DND-41 (cell line): ENCODE measurements at regions not wholly inside any gene's neighbourhood (a gene's known extent, or its start where the extent isn't known, plus 50 kb on each side); places are given as distances from the start of the nearest gene placed in this dataset.

ENCODE experiments used
- ATAC-seq: fragments of 200-7000 bp; cut with Tn5 transposase; 3 replicates; pipeline ENCODE4 v1.9.1; 2021; ENCODE audit warnings: low read depth; ENCODE audit not compliant: insufficient read depth
- DNase-seq: peaks from one replicate; pipeline ENCODE4 v3.0.0-alpha.2; 2020
- H2AFZ ChIP-seq: 2 replicates; pipeline ENCODE4 v1.6.0; 2012; ENCODE audit warnings: low read depth, low read length
- H3K27ac ChIP-seq: 2 replicates; pipeline ENCODE4 v1.5.1; 2012; ENCODE audit warnings: low read length, inconsistent platforms
- H3K27me3 ChIP-seq: fragments of 200-600 bp; sonication (generic); 2 replicates; pipeline ENCODE4 v1.6.0; 2012; ENCODE audit warnings: low read length, mild to moderate bottlenecking, inconsistent platforms; ENCODE audit not compliant: insufficient read depth, poor library complexity
- H3K36me3 ChIP-seq: 2 replicates; pipeline ENCODE4 v1.5.1; 2012; ENCODE audit warnings: low read length, inconsistent platforms; ENCODE audit not compliant: insufficient read depth
- H3K4me1 ChIP-seq: 2 replicates; pipeline ENCODE4 v1.5.1; 2012; ENCODE audit warnings: mild to moderate bottlenecking, low read length; ENCODE audit not compliant: insufficient read depth
- H3K4me2 ChIP-seq: 2 replicates; pipeline ENCODE4 v1.6.0; 2012; ENCODE audit warnings: mild to moderate bottlenecking, moderate library complexity, low read length, inconsistent platforms; ENCODE audit not compliant: insufficient read depth
- H3K4me3 ChIP-seq, 2 experiments: fragments of 200-600 bp in 1 of 2; shearing (Covaris generic) in 1 of 2; 2 replicates each; pipeline ENCODE4 v1.5.1; 2012 to 2016; ENCODE audit warnings: inconsistent platforms in 2 of 2, low read length in 2 of 2, mild to moderate bottlenecking in 2 of 2, low read depth in 1 of 2, moderate library complexity in 1 of 2
- H3K79me2 ChIP-seq: 2 replicates; pipeline ENCODE4 v1.6.0; 2012; ENCODE audit warnings: low read length, inconsistent platforms; ENCODE audit not compliant: insufficient read depth
- H3K9ac ChIP-seq: 2 replicates; pipeline ENCODE4 v1.6.0; 2012; ENCODE audit warnings: low read depth, mild to moderate bottlenecking, inconsistent platforms, low read length, moderate library complexity
- H3K9me3 ChIP-seq: 2 replicates; pipeline ENCODE4 v1.5.1; 2012; ENCODE audit warnings: low read length, moderate library complexity, mild to moderate bottlenecking, inconsistent platforms; ENCODE audit not compliant: insufficient read depth, severe bottlenecking
- H4K20me1 ChIP-seq: 2 replicates; pipeline ENCODE4 v1.6.0; 2012; ENCODE audit warnings: low read length; ENCODE audit not compliant: insufficient read depth
- EZH2 ChIP-seq: IDR thresholded peaks from 3 replicates; pipeline ENCODE4 v1.6.1; 2012; ENCODE audit warnings: borderline replicate concordance, low read depth, mild to moderate bottlenecking, moderate library complexity, low read length, inconsistent platforms; ENCODE audit not compliant: severe bottlenecking
- TF ChIP-seq, protein P1 (sequence below): IDR thresholded peaks from 2 replicates; pipeline ENCODE4 v1.5.1; 2012; ENCODE audit warnings: borderline replicate concordance, low read length, moderate library complexity, mild to moderate bottlenecking; ENCODE audit not compliant: poor library complexity, severe bottlenecking; ENCODE audit errors: extremely low read depth

DNA sequence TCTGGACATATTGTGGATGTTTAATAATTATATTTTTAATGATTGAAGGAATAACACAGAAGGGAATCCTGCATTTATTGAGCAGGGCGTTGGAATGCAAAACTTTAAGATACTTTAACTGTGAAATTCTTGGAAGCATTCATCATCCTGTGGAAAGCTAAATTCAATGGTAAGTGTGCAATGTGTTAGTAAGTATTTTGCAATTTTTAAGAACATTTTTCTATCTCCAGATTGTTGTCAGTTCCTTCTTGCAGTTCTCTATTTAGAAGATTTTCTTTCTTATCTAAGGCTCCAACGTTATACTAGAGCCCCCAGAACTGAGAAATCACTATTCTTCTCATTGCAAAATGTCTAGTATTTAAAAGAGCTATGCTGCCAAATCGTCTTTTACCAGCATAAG, 132.2 kb upstream of the TSC22D2 start:
- Histone ChIP-seq H3K27me3 (peaks cover 5% of the 10 kb centered on the region), H4K20me1 (no peaks in the 10 kb centered on the region), H2AFZ (no peak overlapping the region), H3K4me3 (no peak overlapping the region), H3K9ac (no peak overlapping the region), H3K27ac (no peak overlapping the region), H3K79me2 (no peaks in the 10 kb centered on the region), H3K36me3 (no peaks in the 10 kb centered on the region), H3K9me3 (no peaks in the 10 kb centered on the region), H3K4me1 (no peaks in the 10 kb centered on the region), H3K4me2 (no peak overlapping the region)
- ATAC-seq (no peak), DNase-seq (no peak)
- TF ChIP-seq, protein P1, sequence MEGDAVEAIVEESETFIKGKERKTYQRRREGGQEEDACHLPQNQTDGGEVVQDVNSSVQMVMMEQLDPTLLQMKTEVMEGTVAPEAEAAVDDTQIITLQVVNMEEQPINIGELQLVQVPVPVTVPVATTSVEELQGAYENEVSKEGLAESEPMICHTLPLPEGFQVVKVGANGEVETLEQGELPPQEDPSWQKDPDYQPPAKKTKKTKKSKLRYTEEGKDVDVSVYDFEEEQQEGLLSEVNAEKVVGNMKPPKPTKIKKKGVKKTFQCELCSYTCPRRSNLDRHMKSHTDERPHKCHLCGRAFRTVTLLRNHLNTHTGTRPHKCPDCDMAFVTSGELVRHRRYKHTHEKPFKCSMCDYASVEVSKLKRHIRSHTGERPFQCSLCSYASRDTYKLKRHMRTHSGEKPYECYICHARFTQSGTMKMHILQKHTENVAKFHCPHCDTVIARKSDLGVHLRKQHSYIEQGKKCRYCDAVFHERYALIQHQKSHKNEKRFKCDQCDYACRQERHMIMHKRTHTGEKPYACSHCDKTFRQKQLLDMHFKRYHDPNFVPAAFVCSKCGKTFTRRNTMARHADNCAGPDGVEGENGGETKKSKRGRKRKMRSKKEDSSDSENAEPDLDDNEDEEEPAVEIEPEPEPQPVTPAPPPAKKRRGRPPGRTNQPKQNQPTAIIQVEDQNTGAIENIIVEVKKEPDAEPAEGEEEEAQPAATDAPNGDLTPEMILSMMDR, result no peak
- no peak for TF ChIP-seq EZH2

DNA sequence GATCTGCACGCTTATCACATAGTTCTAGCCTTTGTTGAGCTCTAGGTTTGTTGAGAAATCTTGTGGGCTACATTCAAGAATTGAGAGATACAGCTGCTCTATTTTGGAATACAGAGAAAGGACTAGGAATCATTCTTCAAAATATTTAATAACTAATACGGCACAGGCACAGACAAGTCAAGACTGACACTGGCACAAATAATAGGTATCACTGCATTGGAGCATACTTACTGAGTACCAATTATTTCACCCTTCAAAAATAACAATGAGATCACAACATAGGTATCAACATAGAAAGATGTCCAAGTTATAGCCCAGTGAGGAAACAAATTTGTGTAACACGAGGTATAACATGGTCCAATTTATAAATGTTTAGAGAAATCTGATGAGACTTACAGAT, 133.7 kb upstream of the TSC22D2 start:
- Histone ChIP-seq H3K36me3 (no peaks in the 10 kb centered on the region), H3K4me1 (no peaks in the 10 kb centered on the region), H3K27me3 (peaks cover 5% of the 10 kb centered on the region), H3K27ac (no peak overlapping the region), H4K20me1 (no peaks in the 10 kb centered on the region), H2AFZ (no peak overlapping the region), H3K9ac (no peak overlapping the region), H3K9me3 (no peaks in the 10 kb centered on the region), H3K79me2 (no peaks in the 10 kb centered on the region), H3K4me2 (no peak overlapping the region), H3K4me3 (no peak overlapping the region)
- TF ChIP-seq, protein P1, result no peak
- no peak for TF ChIP-seq EZH2
- no peak for ATAC-seq
- no peak for DNase-seq

DNA sequence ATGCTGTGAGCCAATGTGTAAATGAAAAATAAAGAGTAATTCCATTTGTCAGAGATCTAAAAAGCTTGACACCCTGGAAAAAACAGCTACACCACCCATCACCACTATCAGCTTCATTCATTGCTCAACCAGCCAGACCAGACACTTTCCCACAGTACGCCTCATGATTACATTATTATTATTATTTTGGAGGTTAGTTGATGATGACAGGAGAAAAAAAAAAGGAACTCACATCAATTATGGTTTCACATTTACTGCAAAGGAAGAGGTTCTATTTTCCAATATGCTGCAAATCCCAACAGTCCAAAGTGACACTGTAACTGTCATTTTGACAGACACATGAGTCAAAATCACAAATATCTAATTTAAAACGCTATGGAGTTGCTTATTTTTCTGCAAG, 134.7 kb upstream of the TSC22D2 start:
- no peak for TF ChIP-seq EZH2
- TF ChIP-seq, protein P1, result no peak
- no peak overlapping the region for H3K4me3 ChIP-seq
- no peaks in the 10 kb centered on the region for H3K4me1 ChIP-seq
- DNase-seq (no peak), ATAC-seq (no peak)
- H3K9ac ChIP-seq, result no peak overlapping the region
- H3K27me3 ChIP-seq, result peaks cover 5% of the 10 kb centered on the region
- no peak overlapping the region for H3K27ac ChIP-seq
- H3K36me3 ChIP-seq, result no peaks in the 10 kb centered on the region
- H3K79me2 ChIP-seq, result no peaks in the 10 kb centered on the region
- no peaks in the 10 kb centered on the region for H3K9me3 ChIP-seq
- H3K4me2 ChIP-seq, result no peak overlapping the region
- no peaks in the 10 kb centered on the region for H4K20me1 ChIP-seq
- H2AFZ ChIP-seq, result no peak overlapping the region

DNA sequence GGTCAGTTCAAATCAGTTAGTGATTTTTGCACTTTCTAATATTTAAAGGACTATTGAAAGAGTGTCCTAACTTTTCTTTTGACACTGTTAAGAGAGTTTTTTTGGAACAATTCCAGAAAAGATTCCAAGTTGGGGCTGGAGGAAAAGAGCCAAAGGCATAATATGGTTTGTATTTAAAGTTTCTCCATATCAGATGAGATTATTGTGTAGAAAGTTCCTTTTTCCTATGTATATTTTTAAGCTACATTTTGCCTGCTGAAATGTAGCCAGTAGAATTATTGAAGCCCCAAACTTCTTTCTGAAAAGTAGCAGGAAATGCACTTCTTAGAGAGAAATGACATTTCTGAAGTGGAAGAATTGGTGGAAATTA, 136.5 kb upstream of the TSC22D2 start:
- no peak overlapping the region for H3K27ac ChIP-seq
- H2AFZ ChIP-seq, result no peak overlapping the region
- H3K4me2 ChIP-seq, result no peak overlapping the region
- no peaks in the 10 kb centered on the region for H3K9me3 ChIP-seq
- TF ChIP-seq EZH2, result no peak
- TF ChIP-seq, protein P1, result no peak
- DNase-seq (no peak), ATAC-seq (no peak)
- H3K79me2 ChIP-seq, result no peaks in the 10 kb centered on the region
- H3K36me3 ChIP-seq, result no peaks in the 10 kb centered on the region
- no peaks in the 10 kb centered on the region for H3K4me1 ChIP-seq
- no peak overlapping the region for H3K4me3 ChIP-seq
- H3K27me3 ChIP-seq, result peaks cover 9% of the 10 kb centered on the region
- no peaks in the 10 kb centered on the region for H4K20me1 ChIP-seq
- no peak overlapping the region for H3K9ac ChIP-seq
